ENCODE measurements at regions not wholly inside any gene's neighbourhood (a gene's known extent, or its start where the extent isn't known, plus 50 kb on each side); places are given as distances from the start of the nearest gene placed in this dataset.

DNA sequence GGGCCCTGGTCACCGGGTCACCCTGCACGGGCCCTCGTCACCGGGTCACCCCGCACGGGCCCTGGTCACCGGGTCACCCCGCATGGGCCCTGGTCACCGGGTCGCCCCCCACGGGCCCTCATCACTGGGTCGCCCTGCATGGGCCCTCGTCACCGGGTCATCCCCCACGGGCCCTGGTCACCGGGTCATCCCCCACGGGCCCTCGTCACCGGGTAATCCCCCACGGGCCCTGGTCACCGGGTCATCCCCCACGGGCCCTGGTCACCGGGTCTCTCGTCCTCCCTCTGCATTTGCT lies 77.6 kb downstream of the RIPK4 start:
- no peak for DNase-seq

DNA sequence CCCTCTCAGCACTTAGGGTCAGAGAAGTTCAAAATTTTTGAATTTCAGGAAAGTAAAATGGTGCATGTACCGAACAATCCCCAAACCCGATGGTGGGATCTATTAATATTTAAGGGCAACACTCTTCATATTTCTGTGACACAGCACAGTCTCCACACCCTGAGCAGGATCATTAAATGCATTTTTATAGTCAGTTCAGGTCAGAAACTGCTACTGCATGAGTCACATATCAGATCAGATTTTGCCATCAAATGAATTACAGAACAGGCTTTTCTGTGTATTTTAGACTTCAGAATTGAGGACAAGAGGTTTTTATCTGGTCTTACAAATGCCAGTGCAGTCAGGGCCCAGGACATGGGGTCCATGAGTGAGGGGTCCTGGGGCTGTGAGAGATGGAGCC lies 79.2 kb downstream of the RIPK4 start:
- DNase-seq = no peak

DNA sequence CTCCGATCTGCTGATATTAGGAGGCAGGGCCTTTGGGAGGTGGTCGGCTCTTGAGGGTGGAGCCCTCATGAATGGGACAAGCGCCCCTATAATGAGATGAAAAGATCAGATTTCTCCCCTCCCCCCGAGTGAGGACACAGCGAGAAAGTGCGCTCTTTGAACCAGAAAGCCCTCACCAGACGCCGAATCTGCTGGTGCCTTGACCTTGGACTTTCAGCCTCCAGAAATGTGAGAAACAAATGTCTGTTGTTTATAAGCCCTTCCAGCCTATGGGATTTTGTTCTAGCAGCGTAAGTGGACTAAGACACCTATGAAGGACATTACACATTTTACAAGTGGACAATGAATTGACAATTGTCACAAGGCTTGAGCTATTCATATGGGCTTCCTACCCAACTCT lies 80.2 kb downstream of the RIPK4 start:
- DNase-seq = no peak

DNA sequence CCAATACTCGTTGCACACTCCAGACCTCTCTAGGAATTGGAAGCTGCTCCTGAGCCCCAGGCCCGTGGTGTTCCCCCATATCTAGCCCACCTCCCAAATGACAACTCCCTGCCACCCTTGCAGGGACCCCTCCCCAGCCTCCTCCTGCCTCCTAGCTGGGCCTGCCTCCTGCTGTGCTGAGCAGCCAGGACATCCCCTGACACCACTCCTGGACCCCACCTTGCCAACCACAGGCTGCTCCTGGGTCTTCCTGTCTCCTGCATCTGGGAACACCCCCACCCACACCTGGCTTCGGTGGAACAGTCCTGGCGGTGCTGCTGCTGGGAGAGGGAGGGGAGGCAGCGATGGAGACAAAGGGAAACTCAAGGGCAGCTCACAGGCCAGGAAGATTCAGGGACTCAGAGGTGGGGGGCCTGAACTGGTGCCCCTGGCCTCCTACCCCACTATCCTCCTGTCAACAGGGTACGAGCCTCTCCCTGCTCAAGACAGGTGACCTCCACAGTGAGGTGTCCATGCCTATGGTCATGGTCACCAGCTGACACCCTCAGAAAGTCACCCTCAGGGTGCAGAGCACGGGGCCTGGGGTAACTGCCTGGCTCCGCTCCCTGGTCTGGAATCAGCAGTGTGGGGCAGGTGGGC lies 81.2 kb downstream of the RIPK4 start:
- DNase-seq = no peak

DNA sequence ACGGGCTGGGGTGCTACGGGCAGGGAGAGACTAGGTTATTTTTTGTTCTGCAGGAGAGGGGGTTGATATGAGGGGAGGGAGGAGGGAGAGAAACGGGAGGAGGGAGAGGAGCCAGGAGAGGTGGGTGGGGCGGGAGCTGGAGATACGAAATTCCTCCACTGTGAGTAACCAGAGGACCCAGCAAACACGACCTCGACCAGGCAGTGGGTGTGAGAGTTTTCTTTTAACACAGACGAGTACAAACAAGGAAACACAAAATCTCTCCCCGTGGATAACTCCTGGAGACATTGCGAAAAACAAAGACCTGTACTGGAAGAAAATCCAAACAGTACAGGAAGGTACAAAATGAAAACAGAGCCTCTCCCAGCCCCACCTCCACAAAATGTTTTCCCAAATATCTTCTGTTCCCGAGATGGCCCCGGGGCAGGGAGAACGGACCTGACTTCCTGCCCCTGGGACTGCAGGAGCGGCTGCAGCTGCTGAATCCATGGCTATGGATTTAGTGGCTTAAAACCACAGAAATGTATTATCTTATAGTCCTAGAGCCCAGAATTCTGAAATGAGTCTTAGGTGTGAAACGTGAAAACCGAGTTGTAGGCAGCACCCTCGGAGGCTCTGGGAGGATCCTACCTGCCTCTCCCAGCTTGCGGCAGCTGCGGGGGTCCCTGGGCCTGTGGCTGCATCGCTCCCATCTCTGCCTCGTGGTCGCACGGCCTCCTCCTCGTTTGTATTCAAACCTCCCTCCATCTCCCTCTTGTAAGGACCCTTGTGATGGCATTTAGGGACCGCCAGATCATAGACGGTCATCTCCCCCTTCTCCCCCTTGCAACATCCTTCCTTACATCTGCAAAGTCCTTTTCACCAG lies 82.2 kb downstream of the RIPK4 start:
- DNase-seq = no peak

DNA sequence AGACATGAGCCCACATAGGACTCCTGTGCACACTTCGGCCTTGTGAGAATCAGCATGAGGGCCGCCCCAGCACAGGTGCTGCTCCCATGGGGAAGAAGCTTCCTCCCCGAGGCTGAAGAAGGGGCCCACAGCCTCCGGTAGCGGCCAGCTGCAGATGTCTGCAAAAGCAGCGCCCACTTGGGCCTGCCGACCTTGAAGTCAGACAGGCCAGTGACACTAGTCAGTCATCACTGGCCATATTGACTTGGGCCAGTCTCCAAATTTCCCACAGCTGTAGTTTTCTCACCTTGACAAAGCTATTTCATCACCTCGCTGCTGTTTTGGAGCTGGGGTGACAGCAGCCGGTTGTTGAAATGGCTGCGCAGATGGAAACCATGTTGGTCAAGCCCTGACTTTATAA lies 83.0 kb downstream of the RIPK4 start:
- DNase-seq = no peak

DNA sequence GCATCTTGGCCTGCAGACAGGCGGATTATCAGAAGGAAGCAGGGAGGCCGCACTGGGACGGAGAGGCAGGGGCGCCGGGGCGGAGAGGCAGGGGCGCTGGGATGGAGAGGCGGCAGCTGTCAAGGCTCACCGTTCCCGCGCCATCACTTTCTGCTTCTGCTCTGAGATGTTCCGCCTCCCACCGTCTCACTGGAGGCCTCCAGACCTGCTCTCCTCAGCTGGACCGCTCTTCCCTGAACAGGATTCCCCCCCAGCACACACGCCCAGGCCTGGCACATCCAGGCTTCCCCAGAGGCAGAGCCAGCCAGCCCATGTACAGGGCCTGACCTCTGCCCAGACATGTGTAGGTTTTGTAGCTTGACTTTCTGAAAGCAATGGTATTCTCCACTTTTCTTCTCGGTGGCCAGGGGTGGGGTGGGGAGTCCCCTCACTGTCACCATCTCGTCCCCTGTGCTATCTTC lies 84.1 kb downstream of the RIPK4 start:
- no peak for DNase-seq

DNA sequence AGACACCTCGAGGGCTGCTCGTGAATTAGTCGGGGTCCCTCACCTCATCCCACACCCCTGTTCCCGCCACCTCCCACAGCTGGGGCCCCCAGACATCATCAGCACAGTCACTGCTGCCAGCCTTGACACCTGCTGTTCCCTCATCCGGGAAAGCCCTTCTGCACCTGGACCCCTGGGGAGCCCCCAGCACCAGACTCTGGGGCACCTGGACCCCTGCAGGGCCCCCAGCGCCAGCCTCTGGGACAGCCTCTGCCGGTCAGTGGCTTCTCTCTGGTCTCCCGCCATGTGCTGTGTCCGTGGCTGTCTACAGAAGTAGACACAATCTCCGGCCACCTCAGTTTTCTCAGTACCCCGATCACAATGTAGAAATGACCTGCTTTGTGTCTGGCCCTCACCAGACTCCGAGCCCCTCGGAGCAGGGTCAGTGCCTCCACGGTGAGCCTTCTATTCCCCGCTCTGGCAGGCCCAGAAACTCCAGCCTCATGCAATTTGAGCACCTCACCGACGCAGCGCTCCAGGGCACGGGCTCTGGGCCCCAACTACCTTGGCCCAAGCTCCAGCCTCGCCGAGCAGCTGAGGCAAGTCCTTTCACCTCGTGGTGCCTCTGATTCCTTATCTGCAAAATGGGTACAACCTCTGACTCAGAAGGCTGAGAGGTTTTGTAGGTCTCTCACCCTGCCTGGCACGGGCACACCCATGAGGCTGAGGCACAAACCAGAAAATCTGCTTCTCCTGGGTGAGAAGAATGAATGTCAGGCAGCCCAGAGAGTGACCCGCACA lies 84.7 kb downstream of the RIPK4 start:
- no peak for DNase-seq

DNA sequence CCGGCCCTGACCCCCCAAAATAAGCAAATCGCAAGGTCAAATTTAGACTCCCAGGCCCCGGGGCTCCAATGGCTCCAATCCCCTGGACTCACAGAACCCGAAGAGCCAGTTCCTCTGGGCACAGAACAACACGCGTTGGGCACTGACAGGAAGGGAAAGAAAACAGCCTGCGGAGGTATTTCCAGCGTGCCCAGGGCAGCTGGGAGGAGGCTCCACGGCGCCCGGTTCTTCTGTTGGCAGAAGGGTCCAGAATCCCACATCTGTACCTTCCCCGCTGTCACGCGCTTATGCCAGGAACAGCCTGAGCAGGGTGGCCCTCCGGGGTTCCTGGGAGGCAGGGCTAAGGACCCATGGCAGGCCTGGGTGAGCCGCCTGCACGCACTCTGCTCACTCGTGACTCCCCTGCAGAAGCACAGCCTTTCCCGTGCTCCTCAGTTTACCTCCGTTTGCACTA lies 85.5 kb downstream of the RIPK4 start:
- DNase-seq = no peak

DNA sequence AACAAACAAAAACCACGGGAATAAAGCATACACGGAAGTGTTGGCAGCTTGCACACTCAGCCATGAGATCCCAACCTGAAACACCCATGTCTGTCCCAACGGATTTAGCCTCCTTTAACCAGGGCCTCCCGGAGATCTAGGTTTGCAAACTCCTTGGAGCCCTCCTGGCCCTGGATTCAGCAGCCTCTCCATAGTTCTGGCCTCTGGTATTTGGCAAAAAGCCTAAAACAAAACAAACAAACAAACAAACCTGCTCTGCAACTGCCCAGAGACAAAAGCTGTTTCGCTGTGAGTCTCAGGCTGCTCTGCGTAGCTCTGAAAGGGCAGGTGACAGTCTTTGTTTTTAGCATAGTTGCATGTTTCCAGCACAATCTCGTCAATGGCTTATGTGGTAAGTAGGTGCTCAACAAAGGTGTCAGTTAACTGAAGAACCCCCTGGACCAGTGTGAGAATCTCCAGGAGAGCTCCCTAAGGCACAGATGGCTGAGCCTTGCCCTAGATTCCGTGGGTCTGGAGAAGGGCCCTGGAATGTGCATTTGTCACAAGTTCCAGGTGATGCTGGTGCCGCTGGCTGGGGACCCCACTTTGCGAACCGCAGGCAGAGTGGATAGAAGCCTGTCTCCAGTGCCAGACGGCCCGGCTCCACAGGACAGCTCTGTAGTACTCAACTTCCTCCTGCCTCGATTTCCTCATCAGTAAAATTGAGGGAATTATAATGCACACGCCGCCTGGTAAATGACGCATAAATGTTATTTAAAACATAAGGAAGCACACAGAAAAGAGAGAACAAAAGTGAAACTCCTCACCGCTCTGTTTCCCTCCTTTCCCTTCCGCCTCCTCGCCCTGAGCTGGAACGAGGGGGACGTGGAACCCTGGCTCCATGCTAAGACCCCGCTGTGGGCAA lies 86.2 kb downstream of the RIPK4 start:
- DNase-seq = peak; percentile 25

DNA sequence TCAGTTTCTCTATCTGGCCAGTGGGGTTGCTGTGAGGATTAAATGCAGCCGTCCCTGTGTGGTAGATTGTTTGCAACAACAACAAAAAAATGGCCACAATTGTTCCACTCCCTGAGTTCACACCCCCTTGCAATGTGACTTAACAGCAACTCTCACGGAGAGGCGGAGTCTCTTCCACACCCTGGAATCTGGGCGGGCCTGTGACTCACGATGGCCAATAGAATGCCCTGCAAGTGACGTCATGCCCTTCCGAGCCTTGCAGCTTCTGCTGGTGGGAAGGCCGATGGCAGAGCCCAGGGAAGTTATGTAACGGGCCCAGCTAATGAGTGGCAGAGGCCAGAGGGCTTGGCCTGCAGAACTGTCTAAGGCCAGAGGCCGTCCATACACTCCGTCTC lies 87.9 kb downstream of the RIPK4 start:
- peak; percentile 95 for DNase-seq

DNA sequence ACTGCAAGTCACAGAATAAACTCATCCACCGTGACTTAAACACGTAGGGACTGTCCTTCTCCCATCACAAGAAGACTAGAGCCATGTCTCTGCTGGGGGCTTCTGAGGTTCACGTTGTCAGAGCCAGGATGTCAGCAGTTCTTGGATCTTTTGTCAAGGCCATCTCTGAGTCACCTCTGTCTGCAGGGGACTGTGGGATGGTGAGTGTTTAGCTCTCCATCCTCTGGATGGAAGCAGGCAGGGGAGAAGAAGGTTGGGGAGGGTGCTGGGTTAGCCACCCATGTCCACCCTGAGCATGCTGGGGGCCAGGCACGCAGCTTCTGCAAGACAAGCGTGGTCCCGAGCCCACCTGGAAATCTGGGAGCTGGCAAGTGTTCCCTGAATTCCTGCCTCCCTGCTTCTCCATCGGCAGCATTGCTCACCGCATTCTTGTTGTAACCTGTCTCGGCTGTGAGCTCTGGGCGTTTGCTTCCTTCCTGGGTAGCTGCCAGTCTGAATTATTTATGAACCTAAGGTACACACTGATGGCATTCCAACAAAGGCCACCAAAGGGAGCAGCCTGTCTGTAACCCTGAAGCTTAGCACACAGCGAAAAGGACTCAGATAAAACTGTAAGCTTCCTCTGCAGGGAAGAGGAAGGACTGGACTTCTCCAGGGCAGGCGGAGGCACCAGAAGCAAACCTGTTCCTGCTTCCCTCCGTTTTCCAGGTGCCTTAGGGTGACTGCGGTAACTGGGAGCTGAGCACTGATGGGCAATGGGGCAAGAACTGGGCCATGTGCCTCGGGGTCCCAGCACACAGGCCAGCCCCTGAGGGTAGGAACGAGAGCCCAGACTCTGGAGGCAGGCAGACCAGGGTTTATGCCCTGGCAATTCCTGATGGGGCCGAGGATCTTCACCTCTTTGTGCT lies 88.6 kb downstream of the RIPK4 start:
- peak; percentile 83 for DNase-seq

DNA sequence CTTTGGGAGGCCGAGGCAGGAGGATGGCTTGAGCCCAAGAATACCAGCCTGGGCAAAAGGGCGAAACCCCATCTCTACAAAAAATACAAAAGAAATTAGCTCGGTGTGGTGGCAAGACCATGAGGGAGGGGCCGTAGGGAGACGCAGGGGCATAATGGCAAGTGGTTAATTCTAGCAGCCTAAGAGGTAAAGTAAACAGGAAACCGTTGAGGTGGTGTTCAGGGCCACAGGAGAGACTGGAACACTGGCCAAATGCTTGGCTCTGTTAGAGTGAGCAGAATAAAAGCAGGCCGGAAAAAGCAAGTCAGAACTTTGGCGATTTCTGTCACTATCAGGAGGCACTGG lies 89.2 kb downstream of the RIPK4 start:
- DNase-seq = peak; percentile 81

DNA sequence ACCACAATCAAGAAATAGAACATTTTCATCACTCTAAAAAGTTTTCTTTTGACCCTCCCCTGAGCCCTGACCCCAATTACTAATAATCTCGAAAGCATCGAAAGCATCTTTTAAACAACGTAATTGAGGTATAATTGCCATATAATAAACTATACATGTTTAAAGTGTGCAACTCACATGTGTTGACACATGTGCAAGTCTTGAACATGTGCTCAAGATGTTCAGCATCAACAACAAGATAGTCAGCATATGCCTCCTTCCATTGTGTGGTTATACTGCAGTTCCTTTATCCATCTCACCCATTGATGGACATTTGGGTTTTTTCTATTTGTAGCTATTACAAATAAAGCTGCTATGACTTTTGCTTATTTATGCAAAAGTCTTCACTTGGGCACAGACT lies 90.7 kb downstream of the RIPK4 start:
- DNase-seq = no peak

DNA sequence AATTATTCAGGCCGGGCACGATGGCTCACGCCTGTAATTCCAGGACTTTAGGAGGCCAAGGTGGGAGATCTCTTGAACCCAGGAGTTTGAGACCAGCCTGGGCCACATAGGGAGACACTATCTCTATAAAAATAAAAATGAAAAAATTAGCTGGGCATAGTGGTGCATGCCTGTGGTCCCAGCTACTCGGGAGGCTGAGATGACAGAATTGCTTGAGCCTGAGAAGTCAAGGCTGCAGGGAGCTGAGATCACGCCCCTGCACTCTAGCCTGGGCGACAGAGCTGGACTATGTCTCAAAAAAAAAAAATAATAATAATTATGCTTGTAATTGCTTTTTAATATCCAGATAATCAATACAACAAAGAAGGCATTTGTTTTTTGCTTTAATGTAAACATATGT lies 91.3 kb downstream of the RIPK4 start:
- DNase-seq = no peak

DNA sequence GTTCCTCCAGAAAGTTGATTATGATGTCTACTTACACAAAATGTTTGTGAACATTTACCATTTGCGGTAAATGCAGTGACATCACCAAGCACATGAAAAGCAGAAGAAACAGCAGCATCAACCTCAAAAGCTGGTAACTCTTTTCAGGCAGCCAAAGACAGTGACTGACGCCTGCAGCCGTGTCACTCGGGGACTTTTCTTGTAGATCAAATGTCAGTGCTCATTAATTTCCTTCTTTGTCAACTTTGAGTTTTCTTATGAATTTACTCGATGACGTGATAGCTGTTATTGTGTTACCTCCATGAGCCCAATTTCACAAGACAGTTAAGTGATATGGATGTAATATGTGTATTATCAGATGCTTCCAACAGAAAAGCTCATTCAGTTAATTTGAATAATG lies 92.5 kb downstream of the RIPK4 start:
- DNase-seq = no peak

DNA sequence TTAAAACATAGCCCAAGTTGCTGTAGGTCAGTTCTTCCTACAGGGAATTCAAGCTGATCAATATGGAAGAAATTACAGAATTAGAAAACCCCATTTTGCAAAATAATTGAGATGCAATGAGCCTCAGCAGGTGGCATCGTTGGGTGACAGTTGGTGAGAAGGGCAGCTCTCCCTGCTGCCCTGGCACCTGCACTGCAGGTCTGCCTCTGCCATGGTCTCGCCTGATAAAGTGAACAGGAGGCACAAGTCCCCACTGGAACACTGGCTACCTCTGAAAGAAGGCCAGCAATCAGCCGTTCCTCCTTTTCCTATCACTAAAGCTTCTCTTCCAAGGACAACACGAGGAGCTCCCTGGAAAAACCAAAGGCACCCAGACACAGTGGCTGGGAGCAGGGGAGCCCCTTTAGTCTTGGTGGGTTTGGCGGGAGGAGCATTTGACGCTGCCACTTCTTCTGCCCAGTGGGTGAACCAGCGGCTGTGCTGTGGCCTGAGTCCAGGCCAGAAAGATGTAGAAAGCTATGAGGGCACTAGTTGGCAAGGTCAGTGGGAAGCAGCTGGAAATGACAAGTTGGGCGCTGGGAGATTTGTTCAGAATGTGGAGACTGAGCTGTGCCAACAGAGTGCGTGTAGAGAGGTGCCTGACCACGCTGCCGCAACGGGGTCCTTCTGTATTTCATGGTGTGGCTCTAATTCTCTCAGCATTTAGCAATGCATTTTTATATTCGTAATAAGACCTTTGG lies 93.1 kb downstream of the RIPK4 start:
- DNase-seq = no peak

DNA sequence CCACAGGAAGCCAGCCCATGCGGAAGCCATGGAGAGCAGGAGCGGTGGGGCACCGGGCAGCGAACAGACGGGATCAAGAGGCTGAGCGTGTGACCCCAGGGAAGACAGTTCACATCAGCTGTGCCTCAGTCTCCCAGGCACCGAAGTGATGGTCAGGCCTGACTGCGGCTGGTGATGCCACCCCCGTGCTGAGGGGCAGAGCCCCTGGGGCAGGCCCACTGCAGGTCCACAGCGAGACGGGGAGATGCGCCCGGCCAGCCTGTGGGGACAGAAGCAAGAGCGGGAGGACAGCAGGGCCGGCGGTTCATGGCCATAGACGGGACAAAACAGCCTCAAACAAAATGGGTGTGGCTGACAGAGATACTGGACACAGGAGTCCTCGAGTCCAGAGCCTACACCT lies 93.8 kb downstream of the RIPK4 start:
- no peak for DNase-seq

DNA sequence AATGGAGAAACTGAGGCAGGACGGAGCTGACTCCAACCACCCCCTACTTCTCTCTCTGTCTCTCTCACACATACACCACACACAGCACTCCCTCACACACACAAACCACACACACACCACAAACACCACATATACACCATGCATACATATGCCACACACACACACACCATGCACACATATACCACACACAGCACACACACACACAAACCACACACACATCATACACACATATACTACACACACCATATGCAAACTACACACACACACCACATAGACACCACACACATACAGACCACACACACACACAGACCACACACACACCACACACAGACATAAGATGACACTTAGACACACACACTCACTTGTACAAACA lies 94.3 kb downstream of the RIPK4 start:
- DNase-seq = no peak

DNA sequence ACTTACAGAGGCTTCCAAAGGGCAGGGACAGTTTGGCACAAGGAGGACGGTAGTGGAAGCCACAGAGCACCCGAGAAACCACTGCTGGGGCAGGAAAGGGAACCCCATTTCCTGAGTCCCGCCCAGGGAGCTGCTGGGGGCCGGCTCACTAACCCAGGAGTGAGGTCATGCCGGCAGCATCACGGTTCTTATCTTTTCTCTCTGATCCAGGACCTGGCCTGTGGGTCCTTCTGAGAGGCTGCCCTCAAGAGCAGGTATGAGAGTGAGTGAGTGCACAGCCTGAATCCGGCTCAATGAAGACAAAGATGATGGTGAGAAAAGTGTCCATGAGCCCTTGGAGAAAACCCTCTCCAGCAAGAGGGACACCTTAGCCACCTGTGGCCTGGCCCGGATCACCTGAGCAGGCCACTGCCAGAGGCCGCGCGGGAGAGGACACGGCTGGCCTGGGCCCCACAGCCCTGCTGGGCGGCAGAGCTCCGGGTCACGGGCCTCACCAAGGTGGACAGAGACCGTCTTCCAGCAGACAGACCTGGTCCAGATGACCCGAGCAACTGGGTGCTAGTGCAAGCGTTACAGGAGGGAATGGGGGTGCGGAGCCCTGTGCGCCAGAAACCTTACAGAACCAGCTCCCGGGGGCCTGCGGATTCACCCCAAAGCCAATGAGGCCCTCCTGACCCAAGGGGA lies 94.9 kb downstream of the RIPK4 start:
- DNase-seq = no peak
